Posterior cingulate gyrus (tissue), 11 donors: ENCODE measurements at regions not wholly inside any gene's neighbourhood (a gene's known extent, or its start where the extent isn't known, plus 50 kb on each side); places are given as distances from the start of the nearest gene placed in this dataset.

Experiments
- DNase-seq, 10 donors: peaks; one replicate each; pipeline versions ENCODE4 v3.0.0 to v3.0.0-alpha.2; 2020 to 2021; ENCODE audit warnings: mixed read lengths in 3 of 10
- intact Hi-C: fragments of 100-400 bp; cut with DNase I; formaldehyde crosslinking; loops from one replicate; pipeline ENCODE4 v1.15.1; 2023

GRCh38 chr2:16473575-16473974 is 192.1 kb downstream of the CYRIA start:
- intact Hi-C loops: no loop called here
- DNase-seq: no peak

DNA sequence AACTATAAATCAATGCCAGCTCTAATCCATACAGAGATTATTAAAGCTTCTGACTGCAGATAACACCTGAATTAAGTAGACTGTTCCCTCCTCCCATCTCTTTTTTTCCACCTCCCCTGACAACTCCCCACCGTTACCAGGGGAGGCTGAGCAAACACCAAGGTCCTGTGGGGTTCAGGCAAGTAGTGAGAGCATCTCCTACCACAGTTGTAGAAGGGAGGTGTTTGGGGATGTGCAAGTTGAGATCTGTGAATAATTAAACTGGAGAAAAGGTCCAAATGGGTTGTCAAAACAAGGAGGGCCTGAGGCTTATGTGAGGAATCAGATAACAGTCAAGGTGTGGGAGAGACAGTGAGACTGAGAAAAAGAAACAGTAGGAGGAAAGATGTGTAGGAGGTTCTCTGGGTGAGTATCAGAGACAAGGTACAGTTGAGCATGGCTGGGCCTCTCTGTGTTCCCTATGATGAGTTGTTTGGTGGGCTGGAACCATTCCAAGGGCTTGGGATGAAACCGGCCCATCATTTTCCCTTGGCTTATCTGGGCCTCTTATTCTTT is 194.6 kb downstream of the CYRIA start:
- intact Hi-C loops: no loop called here
- no peak for DNase-seq

- DNase-seq: no peak
- intact Hi-C loops: no loop called here
Observed at GRCh38 chr2:16466821-16467151, 198.8 kb downstream of the CYRIA start.

- intact Hi-C loops: no loop called here
- no peak for DNase-seq
Observed at GRCh38 chr2:16466133-16466820, 199.4 kb downstream of the CYRIA start.

DNA sequence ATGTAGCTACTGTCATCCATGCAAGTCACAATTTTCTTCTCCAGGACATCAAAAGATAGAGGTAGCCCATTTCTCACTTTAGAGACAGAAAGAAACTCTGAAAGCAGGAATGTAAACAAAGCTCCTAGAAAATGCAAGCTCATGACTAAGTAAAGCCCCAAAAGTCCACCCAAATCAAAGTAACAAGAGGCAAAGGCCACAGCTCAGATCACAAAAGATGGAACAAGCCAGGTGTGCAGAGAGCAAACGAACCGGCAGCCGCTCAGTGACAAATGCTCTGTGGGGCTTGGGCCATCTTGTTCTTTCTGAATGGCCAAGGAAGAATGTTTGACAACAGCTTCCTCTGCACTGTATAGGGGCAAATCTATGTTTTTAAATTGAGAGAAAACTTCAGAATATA is 201.0 kb downstream of the CYRIA start:
- no peak for DNase-seq
- intact Hi-C loops: no loop called here

- intact Hi-C loops: no loop called here
- DNase-seq: peak in 1 of 10 donors; percentile 67
Observed at GRCh38 chr2:16462958-16463357, 202.7 kb downstream of the CYRIA start.

GRCh38 chr2:16461672-16462071 is 204.0 kb downstream of the CYRIA start:
- no peak for DNase-seq

DNA sequence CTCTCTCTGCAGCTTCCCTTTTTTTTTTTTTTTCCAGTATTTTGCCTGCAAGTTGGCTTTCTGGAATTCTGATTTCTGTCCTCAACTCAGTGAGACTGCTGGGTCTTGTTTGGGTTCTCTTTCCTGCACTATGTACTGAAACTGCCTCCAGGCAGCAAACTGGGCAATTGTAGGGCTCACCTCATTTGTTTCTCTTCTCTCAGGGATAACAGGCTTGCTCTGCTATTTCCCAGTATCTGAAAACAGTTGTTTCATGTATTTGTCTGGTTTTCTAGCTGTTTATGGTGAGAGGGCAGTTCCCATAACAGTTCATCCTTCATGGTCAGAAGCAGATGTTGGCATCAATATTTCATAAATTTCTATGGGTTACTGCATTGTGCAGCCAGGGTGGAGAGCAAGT is 206.0 kb downstream of the CYRIA start:
- intact Hi-C loops: no loop called here
- DNase-seq: no peak

More at GRCh38 chr2:16461672-16462071, 204.0 kb downstream of the CYRIA start:
- intact Hi-C loops: no loop called here

GRCh38 chr2:16454621-16455020 is 211.0 kb downstream of the CYRIA start:
- intact Hi-C loops: no loop called here
- no peak for DNase-seq

GRCh38 chr2:16452123-16452522 is 213.5 kb downstream of the CYRIA start:
- DNase-seq: no peak
- intact Hi-C loops: no loop called here

DNA sequence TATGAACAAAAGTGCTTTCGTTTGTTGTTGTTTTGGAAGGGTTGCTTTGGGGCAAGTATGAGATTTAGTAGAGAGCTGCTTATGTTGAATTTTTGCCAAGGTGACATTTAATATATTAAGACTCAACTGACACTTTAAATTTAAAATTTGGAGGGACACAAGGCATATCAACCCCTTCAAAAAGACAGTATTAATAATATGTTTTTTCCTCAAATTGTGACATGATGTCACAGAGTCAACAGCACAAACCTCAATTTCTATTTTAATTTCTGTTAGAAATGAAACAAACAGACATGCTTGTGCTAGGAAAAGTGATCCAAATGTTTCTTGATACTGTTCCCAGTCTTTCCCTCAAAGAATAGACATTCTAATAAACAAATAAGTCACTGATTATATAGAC is 218.9 kb downstream of the CYRIA start:
- no peak for DNase-seq
- intact Hi-C loops: no loop called here

DNA sequence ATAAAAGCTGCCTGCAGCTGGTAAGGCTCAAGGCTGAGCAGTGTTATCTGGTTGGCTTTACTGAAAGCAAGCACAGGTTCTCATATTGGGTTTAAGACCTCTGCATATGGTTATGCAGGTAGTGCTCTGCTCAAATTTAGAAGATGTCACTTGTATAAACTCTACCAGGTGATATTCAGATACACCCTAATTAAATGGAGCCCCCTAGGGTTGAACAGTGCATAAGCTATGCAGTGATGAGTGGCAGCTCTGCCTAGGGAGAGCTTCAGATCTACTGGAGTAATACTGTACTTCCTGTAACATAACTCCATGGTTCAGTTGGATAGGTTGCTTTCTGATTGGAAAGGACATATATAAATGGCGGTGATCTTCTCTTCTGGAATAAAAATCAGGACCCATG is 222.7 kb downstream of the CYRIA start:
- DNase-seq: no peak
- intact Hi-C loops: no loop called here

GRCh38 chr2:16441431-16441830 is 224.2 kb downstream of the CYRIA start:
- intact Hi-C loops: no loop called here
- no peak for DNase-seq

DNA sequence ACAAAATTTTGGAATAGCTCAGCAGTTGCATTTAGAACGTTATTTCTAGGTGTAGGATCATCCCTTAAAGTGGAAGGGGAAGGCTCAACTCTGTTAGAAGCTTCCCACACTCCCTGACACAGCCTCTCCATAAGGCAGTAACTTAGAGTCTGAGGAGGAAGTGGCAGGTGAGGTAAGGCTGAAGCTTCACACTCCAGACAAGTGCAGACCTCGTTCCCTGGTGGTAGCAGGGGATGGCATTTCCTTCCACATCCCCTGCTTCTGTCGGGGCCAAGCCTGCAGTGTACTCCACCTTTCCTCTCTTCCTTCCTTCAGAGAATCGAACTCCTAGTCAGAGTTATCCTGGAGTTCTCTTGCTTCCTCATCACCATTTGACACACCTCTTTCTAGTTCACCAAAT is 224.7 kb downstream of the CYRIA start:
- intact Hi-C loops: no loop called here
- no peak for DNase-seq

GRCh38 chr2:16438613-16439321 is 226.9 kb downstream of the CYRIA start:
- intact Hi-C loops: no loop called here
- DNase-seq: no peak

GRCh38 chr2:16437189-16437588 is 228.4 kb downstream of the CYRIA start:
- DNase-seq: no peak
- intact Hi-C loops: no loop called here

GRCh38 chr2:16434393-16434792 is 231.2 kb downstream of the CYRIA start:
- no peak for DNase-seq
- intact Hi-C loops: no loop called here

- intact Hi-C loops: no loop called here
- DNase-seq: no peak
Observed at GRCh38 chr2:16430846-16431245, 234.8 kb downstream of the CYRIA start.

- intact Hi-C loops: no loop called here
Observed at GRCh38 chr2:16429431-16430145, 236.0 kb downstream of the CYRIA start.

GRCh38 chr2:16429002-16429401 is 236.6 kb downstream of the CYRIA start:
- no peak for DNase-seq
- intact Hi-C loops: no loop called here

More at GRCh38 chr2:16429431-16430145, 236.0 kb downstream of the CYRIA start:
- no peak for DNase-seq
